T-helper 1 cell (primary cell): ENCODE measurements at regions not wholly inside any gene's neighbourhood (a gene's known extent, or its start where the extent isn't known, plus 50 kb on each side); places are given as distances from the start of the nearest gene placed in this dataset.

Experiments used
- DNase-seq, 5 donors: peaks; one replicate each; pipeline ENCODE4 v3.0.0-alpha.2; 2012 to 2020

GRCh38 chr10:113259576-113260226 is 293.2 kb upstream of the HABP2 start:
- no peak for DNase-seq

GRCh38 chr10:113261161-113261560 is 291.7 kb upstream of the HABP2 start:
- no peak for DNase-seq

DNA sequence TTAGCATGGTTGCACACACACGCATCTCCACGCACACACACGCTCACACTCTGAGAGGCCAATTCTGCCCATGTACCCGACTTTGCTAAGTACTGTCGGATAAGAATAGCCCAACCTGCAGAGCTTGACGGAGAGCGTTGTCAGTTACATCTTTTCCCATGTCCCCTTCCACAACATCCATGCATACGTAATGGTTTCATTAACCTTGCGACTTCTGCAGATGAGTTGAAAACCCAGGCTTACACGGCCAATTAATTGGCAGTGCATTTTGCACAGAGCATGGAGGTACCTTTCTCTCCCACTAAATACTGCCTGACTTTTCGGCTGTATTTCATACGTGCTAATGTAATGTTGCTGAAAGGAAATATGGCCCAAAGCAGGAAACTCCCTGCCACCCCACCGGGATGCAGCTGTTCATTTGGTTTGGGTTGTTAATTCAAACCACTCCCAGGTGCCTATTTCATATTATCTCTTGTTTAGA is 291.2 kb upstream of the HABP2 start:
- no peak for DNase-seq

GRCh38 chr10:113263056-113263455 is 289.8 kb upstream of the HABP2 start:
- no peak for DNase-seq

GRCh38 chr10:113264333-113265131 is 288.3 kb upstream of the HABP2 start:
- no peak for DNase-seq

GRCh38 chr10:113266147-113266546 is 286.7 kb upstream of the HABP2 start:
- no peak for DNase-seq

DNA sequence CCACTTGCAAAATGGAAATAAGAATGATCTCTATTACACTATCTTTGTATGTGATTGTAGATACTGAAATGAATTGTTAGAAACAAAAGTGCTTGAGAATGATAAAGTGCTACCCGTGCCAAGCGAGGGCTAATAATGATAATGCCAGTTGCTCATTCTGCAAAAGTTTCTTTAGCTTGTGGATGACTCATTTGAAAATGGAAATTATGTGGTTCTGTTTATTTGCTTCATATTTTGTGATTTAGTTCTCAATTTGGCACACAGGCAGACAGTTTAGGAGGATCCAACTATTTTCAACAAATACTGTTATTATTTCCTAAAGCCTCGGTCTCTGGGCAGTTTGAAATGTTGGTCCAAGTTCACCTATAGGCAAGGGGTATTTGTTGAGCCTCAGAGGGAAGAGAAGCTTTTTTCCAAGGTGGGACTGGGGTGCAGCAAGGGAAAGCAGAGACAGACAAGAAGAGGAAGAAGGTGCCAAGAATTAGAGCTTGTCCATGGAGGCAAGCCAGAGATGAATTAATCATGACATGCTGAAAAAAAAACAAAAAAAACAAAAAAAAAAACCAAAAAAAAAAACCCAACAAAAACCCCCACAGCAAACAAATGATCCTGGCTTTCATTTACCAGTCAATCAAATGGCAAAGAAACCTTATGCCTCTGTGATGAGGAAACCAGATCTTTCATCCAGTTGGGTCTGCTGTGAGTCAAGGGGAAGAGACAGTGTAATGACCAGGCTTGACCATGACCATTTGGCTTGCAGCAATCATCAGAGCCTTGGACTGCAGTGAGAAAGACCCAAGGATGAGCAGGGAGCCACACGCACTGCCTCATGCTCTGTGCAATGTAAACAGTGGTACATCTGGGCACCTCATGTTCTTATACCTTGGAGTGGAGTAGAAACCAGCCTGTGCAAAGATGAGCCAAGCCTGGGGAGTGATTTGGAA is 285.0 kb upstream of the HABP2 start:
- DNase-seq, result no peak

- no peak for DNase-seq
Measured at GRCh38 chr10:113269333-113269732, 283.5 kb upstream of the HABP2 start.

- DNase-seq, result no peak
Measured at GRCh38 chr10:113272511-113272910, 280.3 kb upstream of the HABP2 start.

GRCh38 chr10:113273181-113274163 is 279.4 kb upstream of the HABP2 start:
- no peak for DNase-seq

DNA sequence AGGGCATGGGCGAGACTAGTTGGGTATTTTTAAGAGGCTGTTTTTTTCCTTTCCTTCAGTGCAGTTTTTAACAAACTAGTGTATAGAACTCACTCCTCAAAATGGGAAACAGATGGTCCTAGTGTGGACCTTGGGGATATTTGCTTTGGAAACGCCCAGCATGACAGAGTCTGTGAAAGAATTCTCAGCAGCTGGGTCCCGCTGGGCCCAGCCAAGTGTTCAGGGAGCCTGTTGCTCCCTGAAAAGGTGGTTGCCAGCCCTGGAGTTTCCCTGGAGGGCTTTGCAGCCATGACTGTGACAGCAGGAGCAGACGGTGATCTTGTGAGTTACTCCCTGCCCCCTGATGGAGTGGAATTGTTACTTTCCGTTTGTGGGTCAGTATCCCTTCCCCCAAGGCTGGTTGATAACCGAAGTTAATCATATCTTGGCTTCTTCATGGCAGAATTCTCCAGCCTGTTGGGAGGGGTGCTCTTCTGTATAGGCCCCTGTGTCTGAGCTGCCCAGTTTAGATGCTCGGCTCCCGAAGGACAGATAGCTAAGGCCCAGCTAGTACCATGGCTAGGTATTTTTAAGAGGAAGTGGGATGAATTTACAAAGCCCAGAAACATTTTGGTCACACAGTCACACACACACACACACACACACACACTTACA is 278.6 kb upstream of the HABP2 start:
- DNase-seq, result no peak

DNA sequence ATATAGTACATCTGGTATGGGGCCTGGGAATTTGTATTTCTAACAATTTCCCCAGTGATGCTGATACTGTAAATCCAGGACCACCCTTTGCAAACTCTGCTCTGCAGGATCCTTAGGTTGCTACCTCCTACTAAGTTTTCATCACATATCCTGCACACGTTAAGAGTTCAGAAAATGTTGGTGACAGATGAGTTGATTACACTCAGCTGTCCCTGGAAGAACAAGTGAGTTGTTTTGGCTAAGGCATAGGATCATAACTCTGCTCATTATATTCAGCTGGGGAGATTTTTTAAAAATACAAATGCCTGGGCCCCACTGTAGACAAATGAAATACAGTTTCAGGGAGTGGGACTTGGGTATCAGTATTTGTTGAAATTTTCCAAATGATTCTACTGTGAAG is 274.6 kb upstream of the HABP2 start:
- DNase-seq, result no peak

DNA sequence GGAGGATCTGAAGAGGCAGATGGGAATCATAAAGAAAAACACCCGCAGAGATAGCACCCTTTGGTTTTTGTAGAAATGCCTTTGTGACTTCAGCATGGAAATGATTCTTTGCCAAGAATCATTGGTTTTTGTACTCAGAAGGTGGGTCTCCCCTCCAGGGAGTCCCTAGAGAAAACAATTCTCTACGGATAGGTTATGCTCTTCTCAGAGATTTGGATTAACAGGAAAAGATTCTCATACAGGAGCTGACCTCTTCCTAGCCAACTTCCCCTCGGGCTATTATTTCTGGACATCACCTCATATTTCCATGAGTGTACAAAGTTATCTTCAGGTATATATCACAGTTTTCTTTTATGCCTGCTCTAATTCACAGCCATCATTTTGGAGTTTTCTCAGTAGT is 274.2 kb upstream of the HABP2 start:
- no peak for DNase-seq

GRCh38 chr10:113279262-113279661 is 273.6 kb upstream of the HABP2 start:
- no peak for DNase-seq

DNA sequence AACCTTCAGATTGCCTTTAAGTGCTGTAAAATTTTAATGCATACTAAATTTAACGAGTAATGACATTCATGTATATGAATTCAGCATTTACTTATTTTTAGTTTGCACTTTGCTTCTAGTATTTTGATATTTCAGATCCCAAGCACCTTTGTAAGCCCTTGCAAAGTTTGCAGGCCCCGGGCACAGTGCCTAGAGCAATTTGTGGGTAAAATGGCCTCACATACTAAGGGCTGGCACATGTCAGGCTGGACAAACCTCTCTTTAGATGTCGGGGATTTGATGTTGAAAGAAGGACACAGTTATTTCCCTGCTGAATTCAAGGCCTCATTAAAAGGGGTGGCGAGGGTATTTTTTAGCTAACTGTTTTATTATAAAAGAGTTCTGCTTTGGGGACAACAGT is 270.3 kb upstream of the HABP2 start:
- DNase-seq, result no peak

DNA sequence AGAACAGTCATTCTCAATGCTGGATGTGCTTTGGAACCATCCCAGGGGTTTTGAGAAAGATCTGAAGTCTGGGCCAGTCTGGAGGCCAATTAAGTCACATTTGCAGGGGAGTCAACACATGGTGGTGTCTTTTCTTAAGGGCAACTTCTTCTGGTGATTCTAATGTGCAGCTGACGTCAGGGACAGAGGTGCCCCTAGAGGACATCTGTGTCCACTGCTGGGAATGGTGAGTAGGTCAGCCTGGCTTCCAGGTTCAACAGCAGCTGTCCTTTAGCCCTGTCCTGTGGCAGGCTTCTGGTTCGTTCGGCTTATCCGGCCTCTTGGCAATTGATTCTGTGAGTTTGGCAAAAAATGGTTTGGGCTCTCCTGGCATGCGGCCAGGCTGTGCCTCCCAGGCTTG is 269.7 kb upstream of the HABP2 start:
- DNase-seq, result no peak

DNA sequence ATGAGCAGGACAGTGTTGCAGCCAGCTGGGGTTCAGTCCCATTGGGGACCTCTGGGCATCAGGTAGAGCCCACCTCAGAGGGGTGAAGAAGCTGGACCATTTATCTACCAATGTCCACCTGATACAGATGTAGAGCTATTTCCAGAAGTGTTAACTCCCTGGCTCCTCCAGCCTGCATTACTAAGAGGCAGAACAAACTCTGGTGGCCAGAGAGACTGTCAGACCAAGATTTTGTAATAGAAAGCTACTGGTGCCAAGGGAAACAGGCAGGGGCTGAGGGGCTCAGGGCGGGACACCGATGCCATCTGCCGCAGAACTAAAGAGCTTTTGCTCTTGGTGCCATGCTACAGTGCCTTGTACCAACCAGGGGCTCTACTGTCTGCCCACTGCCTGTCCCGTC is 268.2 kb upstream of the HABP2 start:
- DNase-seq, result no peak

DNA sequence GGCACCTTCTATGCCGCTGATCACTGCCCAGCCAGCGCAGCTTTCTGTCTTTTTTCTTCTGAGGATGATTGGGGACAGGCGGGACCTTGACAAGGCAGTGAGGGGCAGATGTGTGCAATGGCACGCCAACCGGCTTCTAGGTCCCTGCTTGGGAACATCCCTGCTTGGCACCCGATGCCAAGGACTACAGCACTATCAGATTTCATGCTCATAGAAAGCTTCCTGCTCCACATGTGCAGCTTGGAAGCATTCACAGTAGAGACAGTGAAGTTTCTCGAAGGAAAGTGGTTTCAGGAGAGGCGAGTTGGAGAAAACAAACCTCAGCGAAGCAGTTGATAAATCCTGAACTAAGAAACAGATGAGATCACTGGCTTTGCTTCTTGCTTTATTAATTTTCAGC is 267.5 kb upstream of the HABP2 start:
- DNase-seq, result no peak

DNA sequence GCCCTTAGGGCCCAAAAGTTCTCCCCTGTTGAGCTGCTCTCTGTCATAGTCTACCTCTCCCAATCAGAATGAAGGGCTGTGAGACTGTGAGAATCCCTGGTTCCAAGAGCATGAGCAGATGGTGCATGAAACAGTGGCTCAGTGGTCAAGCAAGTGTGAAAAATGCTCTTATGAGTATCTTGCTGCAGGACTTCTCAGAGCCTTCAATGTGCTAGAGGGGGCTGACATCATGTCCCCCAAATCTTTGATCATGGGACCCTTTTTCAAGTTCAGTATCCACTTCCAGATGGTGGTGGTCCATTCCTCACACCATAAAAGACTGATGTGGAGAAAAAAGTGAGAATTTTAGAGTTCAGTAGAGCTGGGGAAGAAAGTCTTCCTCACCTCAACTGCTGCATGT is 265.3 kb upstream of the HABP2 start:
- DNase-seq, result no peak

GRCh38 chr10:113290137-113290536 is 262.7 kb upstream of the HABP2 start:
- DNase-seq, result no peak

- no peak for DNase-seq
Measured at GRCh38 chr10:113291413-113291812, 261.4 kb upstream of the HABP2 start.
